Activated CD4-positive, CD25-positive, alpha-beta regulatory T cell (primary cell): ENCODE measurements at regions not wholly inside any gene's neighbourhood (a gene's known extent, or its start where the extent isn't known, plus 50 kb on each side); places are given as distances from the start of the nearest gene placed in this dataset.
"Not testable (repeated sequence)": the region's sequence is repeated elsewhere in the genome, so short reads cannot be mapped to it uniquely, and the experiment has no call there.

ENCODE experiments used
- DNase-seq, 4 experiments: peaks; one replicate each; lab custom pipeline; 2025; lab: John Stamatoyannopoulos, UW

- no peak for DNase-seq
Measured at GRCh38 chr15:89028036-89028435, 60.2 kb upstream of the ABHD2 start.

DNA sequence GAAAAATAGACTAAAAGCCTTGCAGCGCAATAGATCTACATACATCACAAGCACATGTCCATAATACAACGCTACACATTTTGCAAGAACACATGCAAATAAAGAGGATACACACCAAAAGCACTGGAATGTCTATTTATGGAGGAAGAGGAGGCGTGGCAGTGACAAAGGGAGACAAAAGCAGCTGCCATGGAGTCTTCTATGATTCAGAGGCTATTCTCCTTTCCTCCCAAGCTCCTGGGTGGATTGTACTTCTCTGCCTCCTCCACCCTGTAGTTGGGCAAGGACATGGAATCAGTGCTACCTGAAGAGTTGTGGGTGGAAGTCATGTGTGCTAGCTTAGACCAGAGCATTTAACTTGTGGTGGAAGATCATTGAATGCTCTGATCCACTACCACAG lies 57.9 kb upstream of the ABHD2 start:
- no peak for DNase-seq

DNA sequence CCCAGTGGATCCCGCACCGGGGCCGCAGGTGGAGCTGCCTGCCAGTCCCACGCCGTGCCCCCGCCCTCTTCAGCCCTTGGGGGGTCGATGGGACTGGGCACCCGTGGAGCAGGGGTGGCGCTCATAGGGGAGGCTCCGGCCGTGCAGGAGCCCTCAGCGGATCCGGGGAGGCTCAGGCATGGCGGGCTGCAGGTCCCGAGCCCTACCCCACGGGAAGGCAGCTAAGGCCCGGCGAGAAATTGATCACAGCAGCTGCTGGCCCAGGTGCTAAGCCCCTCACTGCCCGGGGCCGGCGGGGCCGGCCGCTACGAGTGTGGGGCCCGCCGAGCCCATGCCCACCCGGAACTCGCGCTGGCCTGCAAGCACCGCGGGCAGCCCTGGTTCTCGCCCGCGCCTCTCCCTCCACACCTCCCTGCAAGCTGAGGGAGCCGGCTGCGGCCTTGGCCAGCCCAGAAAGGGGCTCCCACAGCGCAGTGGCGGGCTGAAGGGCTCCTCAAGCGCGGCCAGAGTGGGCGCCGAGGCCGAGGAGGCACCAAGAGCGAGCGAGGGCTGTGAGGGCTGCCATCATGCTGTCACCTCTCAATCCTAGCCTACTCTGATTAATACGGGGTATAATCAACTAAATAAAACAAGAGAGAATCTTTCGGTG lies 56.5 kb upstream of the ABHD2 start:
- not testable (repeated sequence) for DNase-seq

GRCh38 chr15:89034305-89034704 lies 54.0 kb upstream of the ABHD2 start:
- DNase-seq = no peak

DNA sequence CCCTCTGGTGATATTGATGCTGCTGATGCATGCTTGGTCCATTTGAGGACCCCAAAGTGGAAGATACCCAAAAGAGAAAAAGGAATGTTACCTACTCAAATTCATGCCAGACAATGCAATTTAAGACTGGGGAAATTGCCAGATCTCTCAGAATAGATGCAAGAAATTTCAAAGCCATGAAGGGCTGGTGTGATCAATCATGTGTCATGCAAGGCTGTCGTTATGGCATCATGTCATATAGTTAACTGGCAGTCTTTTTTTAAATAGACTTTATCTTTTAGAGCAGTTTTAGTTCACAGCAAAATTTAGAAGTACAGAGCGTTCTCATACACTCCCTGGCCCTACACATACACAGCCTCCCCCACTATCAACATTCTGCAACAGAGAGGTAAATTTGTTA lies 53.1 kb upstream of the ABHD2 start:
- no peak for DNase-seq

DNA sequence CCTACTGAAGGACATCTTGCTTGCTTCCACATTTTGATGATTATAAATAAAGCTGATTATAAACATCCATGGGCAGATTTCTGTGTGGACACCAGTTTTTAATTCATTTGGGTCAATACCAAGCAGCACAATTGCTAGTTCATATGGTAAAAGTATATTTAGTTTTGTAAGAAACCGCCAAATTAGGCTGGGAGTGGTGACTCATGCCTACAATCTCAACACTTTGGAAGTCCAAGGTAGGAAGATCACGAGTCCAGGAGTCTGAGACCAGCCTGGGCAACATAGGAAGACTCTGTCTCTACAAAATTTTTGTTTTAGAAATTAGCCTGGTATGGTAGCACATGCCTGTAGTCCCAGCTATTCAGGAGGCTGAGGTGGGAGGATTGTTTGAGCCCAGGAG lies 52.6 kb upstream of the ABHD2 start:
- no peak for DNase-seq

GRCh38 chr15:89038146-89038545 lies 50.1 kb upstream of the ABHD2 start:
- DNase-seq = no peak
